ENCODE measurements at regions not wholly inside any gene's neighbourhood (a gene's known extent, or its start where the extent isn't known, plus 50 kb on each side); places are given as distances from the start of the nearest gene placed in this dataset.

GRCh38 chr20:19867074-19867473, 109.0 kb downstream of the RIN2 start:
- TF ChIP-seq EZH2 (IDR thresholded peaks at IDR 0.05; ENCODE audit: low read length, missing control alignments) (no peak), CTCF (conservative IDR thresholded peaks at IDR 0.05 in 1 of 2, IDR thresholded peaks at IDR 0.05 in 1 of 2; ENCODE audit: low read depth in 1 of 2, low read length in 2 of 2) (no peak)
